HFF-Myc (cell line): ENCODE measurements at regions not wholly inside any gene's neighbourhood (a gene's known extent, or its start where the extent isn't known, plus 50 kb on each side); places are given as distances from the start of the nearest gene placed in this dataset.

Source experiments
- DNase-seq: peaks from one replicate; pipeline ENCODE4 v3.0.0-alpha.2; 2011; ENCODE audit warnings: low read depth; ENCODE audit errors: extremely low read depth
- H3K4me3 ChIP-seq: replicated peaks from 2 replicates; pipeline ENCODE4 v1.5.1; 2011; ENCODE audit warnings: low read depth, mild to moderate bottlenecking, control low read depth, low read length
- CTCF ChIP-seq: IDR thresholded peaks from 2 replicates; pipeline ENCODE4 v1.5.1; 2012; ENCODE audit warnings: mild to moderate bottlenecking, low read depth, low read length, control low read depth; ENCODE audit errors: missing control alignments

- no peak overlapping the region for H3K4me3 ChIP-seq
- no peak for DNase-seq
- no peak for TF ChIP-seq CTCF
Measured at GRCh38 chr20:59461526-59461925, 142.8 kb upstream of the PHACTR3 start.

DNA sequence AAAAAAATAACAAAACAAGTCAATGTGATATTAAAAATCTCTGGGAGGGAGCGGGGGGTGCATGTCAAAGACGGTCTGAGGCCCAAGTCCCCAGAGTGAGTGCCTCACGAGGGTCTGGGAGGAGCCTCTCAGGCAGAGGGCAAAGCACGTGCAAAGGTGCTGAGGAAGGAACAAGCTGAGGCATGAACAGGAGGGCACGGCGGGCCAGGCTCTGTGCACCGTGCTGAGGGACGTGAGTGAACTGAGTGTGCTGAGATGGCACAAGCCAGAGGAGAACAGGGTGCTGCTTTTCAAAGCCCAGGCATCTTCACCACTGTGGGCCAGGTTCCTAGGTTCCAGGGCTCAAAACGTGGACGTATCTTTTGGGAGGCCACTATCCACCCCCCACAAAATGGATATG is 142.1 kb upstream of the PHACTR3 start:
- no peak for DNase-seq
- no peak for TF ChIP-seq CTCF
- H3K4me3 ChIP-seq = no peak overlapping the region

DNA sequence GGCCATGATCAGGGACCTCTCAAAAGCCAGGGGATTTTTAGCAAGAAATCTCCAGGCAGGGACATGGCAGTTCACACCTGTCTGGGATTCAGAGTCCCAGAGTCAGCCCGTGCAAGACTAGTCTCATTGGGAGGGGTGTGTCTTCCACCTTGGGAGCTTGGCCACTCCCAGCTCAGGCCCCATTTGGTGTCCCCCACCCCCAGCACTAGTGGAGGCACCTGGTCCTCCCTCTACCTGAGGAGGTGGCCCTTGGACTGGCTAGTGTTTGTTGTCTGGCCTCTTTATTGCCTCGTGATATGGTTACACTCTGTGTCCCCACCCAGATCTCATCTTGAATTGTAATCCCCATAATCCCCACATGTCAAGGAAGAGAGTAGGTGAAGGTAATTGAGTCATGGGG is 140.8 kb upstream of the PHACTR3 start:
- no peak for DNase-seq
- TF ChIP-seq CTCF = no peak
- H3K4me3 ChIP-seq = no peak overlapping the region

DNA sequence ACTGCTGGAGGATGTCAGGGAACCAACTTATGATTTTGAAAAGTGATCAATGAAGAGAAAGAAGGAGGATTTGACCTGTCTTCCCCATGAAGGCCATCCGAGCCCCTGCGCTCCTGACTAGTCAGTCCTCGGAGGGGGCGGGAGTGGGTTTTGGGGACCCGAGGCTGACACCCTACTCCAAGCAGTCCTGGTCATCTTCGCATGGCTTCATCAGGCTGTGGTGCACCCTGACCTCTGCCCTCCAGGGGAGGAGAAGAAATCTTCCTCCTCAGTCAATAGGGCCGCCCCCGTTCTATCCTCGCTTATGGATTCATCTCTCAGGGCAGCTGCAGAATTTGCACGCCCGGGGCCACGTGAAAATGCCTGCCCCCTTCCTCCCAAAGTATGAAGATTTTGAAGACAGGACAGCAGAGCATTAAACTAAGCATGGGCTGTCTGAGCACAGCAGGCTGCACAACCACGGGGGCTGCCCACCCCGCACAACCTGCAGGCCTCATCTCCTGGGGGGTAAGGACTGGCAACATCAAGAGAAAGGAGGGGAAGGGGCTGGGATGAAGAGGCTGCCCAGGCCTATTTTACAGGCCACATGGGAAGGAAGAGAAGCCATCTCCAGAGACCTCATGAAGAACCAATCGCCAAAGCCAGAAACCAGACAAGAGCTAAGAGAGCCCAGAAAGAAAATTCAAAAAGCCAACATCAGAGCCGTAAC is 138.1 kb upstream of the PHACTR3 start:
- H3K4me3 ChIP-seq = no peak overlapping the region
- TF ChIP-seq CTCF = no peak
- no peak for DNase-seq

- TF ChIP-seq CTCF = no peak
- no peak overlapping the region for H3K4me3 ChIP-seq
- DNase-seq = no peak
Measured at GRCh38 chr20:59468831-59469230, 135.5 kb upstream of the PHACTR3 start.

- TF ChIP-seq CTCF = no peak
- no peak for DNase-seq
Measured at GRCh38 chr20:59469267-59470252, 134.8 kb upstream of the PHACTR3 start.

More at GRCh38 chr20:59469267-59470252, 134.8 kb upstream of the PHACTR3 start:
- no peak overlapping the region for H3K4me3 ChIP-seq
